ENCODE measurements at regions not wholly inside any gene's neighbourhood (a gene's known extent, or its start where the extent isn't known, plus 50 kb on each side); places are given as distances from the start of the nearest gene placed in this dataset.
A peak's percentile ranks its signal among the peaks of the same experiment; 100 is the strongest.

DNA sequence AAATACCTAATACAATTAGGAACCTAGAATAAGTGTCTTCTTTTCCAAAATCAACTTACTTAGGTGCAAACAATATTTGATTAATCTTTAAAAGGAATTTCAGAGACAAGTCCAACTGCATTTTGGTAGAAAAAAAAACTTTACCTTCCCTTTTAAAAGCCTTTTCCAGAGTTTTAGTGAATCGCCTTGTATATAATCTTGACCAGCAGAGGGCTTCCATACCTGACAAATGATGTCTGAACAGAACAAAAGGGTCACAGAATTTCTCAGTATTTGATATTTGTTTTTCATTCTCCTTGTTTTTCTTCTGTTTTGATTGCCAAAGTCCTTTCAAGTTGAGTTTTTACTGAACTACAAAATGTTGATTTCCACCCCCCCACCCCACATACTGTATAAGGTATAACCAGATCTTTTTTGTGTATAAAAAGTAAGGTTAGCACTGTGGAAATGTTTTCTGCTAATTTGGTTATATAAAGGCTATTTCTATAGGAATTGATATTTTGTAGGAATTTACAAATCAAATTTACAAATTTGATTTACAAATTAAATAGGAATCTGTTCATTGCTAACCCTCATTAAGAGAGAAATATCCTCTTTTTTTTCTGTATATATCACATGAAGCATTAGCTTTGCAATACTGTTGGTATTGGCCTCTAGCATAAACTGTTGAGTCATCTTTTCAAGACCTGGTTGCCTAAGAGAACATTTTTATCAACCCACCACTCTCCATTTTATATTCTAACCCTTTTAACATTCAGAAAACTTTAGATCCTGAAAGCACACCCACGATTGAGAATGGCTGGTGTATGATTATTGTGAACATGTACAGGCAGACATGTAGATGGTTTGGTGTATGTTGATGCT is 464.1 kb upstream of the RARB start:
- TF ChIP-seq, protein P1, sequence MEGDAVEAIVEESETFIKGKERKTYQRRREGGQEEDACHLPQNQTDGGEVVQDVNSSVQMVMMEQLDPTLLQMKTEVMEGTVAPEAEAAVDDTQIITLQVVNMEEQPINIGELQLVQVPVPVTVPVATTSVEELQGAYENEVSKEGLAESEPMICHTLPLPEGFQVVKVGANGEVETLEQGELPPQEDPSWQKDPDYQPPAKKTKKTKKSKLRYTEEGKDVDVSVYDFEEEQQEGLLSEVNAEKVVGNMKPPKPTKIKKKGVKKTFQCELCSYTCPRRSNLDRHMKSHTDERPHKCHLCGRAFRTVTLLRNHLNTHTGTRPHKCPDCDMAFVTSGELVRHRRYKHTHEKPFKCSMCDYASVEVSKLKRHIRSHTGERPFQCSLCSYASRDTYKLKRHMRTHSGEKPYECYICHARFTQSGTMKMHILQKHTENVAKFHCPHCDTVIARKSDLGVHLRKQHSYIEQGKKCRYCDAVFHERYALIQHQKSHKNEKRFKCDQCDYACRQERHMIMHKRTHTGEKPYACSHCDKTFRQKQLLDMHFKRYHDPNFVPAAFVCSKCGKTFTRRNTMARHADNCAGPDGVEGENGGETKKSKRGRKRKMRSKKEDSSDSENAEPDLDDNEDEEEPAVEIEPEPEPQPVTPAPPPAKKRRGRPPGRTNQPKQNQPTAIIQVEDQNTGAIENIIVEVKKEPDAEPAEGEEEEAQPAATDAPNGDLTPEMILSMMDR (IDR thresholded peaks at IDR 0.05; ENCODE audit: insufficient read depth, low read length): peak; percentile 47
- peak; percentile 41 for DNase-seq (ENCODE audit: low read depth)
- H3K4me3 ChIP-seq (ENCODE audit: low read depth, low read length): no peak overlapping the region

DNA sequence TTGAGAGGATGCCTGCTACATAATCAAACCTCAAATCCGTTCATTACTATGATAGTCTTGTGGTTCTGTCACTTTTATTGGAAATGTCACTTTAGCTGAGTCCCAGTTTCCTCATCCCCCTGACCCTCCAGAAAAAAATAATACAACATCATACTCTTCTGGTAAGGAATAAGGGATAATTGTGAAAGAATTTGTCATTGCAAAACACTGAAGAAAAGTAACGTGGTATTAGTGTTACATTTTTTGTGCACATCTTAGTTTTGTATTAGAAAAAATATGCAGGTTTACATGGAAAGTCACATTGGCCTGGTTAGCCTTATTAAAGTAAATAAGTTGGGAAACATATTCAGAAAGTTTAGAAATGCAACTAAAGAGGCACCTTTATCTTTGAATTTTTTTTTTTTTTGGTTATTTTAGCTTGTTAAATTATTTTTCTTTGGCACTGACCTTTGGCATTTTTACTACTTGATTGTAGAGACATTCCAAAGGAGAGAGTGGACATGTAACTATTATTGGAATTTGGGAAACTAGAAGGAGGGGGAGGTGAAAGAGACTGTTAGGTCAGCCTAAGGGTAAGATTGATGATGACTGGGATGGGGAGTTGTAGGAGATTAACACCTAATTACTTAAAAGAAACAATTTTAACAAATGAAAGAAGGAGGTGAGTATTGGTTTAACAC is 462.2 kb upstream of the RARB start:
- TF ChIP-seq, protein P1 (IDR thresholded peaks at IDR 0.05; ENCODE audit: insufficient read depth, low read length): no peak
- DNase-seq (ENCODE audit: low read depth): no peak
- H3K4me3 ChIP-seq (ENCODE audit: low read depth, low read length): no peak overlapping the region

DNA sequence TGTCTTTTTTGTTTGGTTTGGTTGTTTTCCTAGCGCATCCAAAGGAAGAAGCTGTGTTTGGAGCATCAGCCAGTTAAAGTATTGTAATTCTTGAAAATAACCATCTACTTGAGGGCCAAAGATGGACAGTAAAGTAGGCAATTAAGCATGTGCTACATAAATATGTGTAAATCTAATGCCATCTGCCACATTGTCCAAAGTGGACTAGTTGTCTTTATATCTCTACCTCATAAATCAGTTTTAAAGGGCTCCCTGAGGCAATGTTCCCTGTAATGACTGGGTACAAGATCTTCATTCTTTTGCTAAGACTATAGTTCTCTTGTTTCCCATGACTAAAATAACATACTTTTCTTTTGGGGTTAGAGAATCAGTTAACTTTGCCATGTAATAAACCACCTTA is 460.0 kb upstream of the RARB start:
- TF ChIP-seq, protein P1 (IDR thresholded peaks at IDR 0.05; ENCODE audit: insufficient read depth, low read length): no peak
- DNase-seq (ENCODE audit: low read depth): no peak
- H3K4me3 ChIP-seq (ENCODE audit: low read depth, low read length): no peak overlapping the region

DNA sequence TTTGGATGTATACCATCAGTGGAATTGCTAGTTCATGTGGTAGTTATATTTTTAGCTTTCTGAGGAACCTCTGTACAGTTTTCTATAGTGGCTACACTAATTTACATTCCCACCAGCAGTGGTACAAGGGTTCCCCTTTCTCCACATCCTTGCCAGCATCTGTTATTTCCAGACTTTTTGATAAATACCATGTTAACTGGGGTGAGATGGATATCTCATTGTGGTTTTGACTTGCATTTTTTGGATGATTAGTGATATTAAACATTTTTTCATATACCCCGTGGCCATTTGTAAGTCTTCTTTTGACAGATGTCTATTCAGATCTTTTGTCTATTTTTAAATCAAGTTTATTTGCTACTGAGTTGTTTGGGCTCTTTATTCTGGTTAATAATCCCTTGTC is 455.6 kb upstream of the RARB start:
- DNase-seq (ENCODE audit: low read depth): no peak
- H3K4me3 ChIP-seq (ENCODE audit: low read depth, low read length): no peak overlapping the region
- TF ChIP-seq, protein P1 (IDR thresholded peaks at IDR 0.05; ENCODE audit: insufficient read depth, low read length): no peak

DNA sequence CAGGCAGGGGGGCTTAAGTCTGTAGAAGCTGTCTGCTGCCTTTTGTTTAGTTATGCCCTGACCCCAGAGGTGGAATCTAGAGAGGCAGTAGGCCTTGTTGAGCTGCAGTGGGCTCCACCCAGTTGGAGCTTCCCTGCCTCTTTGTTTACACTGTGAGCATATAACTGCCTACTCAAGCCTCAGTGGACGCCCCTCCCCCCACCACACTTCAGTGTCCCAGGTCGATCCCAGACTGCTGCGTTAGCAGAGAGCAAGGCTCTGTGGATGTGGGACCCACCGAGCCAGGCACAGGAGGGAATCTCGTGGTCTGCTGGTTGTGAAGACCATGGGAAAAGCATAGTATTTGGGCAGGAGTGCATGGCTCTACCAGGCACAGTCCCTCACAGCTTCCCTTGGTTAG is 446.8 kb upstream of the RARB start:
- TF ChIP-seq, protein P1 (IDR thresholded peaks at IDR 0.05; ENCODE audit: insufficient read depth, low read length): no peak
- H3K4me3 ChIP-seq (ENCODE audit: low read depth, low read length): no peak overlapping the region
- no peak for DNase-seq (ENCODE audit: low read depth)

DNA sequence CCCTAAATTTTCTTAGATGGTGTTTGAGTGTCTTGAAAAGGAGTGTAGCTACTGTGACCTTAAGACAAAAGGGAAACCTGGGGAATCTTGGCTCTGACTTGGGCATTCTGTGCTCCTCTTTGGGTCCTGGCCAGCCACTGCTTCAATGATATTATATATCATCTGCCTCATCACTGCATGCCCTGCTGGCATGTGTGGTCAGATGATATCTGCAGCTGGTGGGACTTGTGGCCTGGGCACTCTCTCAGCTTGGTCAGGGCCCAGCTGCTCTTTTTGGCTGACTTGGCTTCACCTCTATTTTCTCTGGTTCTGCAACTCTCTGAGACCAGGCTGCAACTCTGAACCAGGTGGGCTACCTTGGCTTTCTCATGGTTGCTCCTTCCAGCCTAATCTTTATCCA is 446.1 kb upstream of the RARB start:
- no peak for DNase-seq (ENCODE audit: low read depth)
- TF ChIP-seq, protein P1 (IDR thresholded peaks at IDR 0.05; ENCODE audit: insufficient read depth, low read length): no peak
- H3K4me3 ChIP-seq (ENCODE audit: low read depth, low read length): no peak overlapping the region
